Endometrium (tissue), 2 donors: ENCODE measurements at regions not wholly inside any gene's neighbourhood (a gene's known extent, or its start where the extent isn't known, plus 50 kb on each side); places are given as distances from the start of the nearest gene placed in this dataset.
"Not testable (repeated sequence)": the region's sequence is repeated elsewhere in the genome, so short reads cannot be mapped to it uniquely, and the experiment has no call there.

Source experiments
- FAIRE-seq: peaks from 2 replicates; lab custom pipeline; 2012; peaks lifted over from hg19 to GRCh38; lab: Jason Lieb, UNC
- donor health status: control.
- donor health status: control.

GRCh38 chr1:82421782-82422181 is 621.0 kb downstream of the ADGRL2 start:
- no peak for FAIRE-seq

DNA sequence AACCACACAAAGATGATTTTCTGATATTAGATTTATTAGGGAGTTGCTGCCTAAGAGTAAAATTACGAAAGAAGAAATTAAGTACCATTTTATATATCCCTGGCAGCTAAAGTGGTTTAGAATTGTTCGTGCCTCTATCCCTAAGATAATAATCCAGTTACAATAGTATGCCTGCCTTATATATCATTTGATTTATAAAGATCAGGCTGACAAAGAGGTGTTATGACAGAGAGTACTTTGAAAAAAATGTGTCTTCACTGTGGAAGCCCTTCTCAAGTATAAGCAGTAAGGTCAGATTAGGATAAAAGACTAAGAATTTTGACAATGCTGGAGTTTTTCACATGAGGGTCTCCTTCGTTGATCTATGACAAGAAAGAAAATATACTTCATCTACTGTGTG is 619.9 kb downstream of the ADGRL2 start:
- FAIRE-seq = no peak

- FAIRE-seq = no peak
Observed at GRCh38 chr1:82411605-82412004, 610.9 kb downstream of the ADGRL2 start.

- FAIRE-seq = no peak
Observed at GRCh38 chr1:82405333-82405732, 604.6 kb downstream of the ADGRL2 start.

- FAIRE-seq = no peak
Observed at GRCh38 chr1:82401116-82401515, 600.4 kb downstream of the ADGRL2 start.

GRCh38 chr1:82400521-82400920 is 599.8 kb downstream of the ADGRL2 start:
- FAIRE-seq = no peak

GRCh38 chr1:82399093-82399492 is 598.4 kb downstream of the ADGRL2 start:
- no peak for FAIRE-seq

GRCh38 chr1:82398357-82398756 is 597.6 kb downstream of the ADGRL2 start:
- no peak for FAIRE-seq

GRCh38 chr1:82395440-82395839 is 594.7 kb downstream of the ADGRL2 start:
- FAIRE-seq = no peak

DNA sequence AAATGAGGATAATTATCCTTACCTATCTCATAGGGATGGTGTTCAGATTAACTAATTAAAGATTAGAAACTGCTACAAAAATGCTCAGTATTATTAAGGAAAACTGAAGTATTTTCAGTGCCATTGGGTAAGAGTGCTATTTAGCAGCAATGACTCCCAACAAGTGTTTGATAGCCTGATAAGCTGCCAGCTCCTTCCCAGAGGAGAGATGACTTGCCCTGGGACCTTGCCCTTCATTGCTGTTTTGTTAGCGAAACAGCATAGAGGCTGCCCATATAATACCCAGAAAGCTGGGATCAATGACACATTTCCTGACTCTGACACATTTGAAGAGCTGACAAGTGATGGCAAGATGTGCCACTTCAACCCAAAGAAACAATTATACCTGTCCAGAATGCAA is 592.2 kb downstream of the ADGRL2 start:
- FAIRE-seq = no peak

- FAIRE-seq = no peak
Observed at GRCh38 chr1:82392513-82392912, 591.8 kb downstream of the ADGRL2 start.

DNA sequence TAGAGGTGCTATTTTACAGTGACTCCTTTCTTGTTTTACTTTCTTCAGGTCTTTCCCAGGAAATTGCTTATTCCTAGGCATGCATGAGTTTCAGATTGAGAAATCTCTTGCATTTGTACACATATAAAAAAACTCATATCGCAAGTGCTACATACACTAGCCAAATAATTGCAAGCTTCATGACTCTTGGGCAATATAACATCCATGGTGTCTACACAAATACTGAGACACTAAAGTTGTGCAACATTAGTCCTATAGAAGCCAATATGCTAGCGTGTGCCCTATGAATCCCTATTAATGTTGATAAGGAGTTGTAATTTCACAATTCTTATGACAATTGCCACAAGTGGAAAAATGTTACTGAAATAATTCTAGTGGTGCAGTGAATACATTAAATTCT is 591.0 kb downstream of the ADGRL2 start:
- no peak for FAIRE-seq

- FAIRE-seq = no peak
Observed at GRCh38 chr1:82390627-82391026, 589.9 kb downstream of the ADGRL2 start.

DNA sequence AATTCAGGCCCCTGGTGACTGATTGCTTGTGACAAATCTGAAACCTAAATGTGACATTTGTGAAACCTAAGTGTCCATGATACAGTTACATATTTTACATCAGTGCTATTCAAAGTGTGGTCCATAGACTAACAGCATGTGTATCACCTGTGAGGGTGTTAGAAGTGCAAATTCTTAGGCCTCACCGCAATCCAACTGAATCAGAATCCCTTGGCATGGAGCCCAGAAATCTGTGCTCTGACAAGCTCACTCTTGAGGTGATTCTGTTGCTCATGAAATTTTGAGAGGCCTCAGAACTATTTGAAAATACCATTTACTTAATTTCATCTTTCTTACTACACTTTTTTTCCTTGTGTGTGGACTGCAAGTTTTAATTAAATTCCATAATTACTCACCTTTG is 587.9 kb downstream of the ADGRL2 start:
- no peak for FAIRE-seq

- no peak for FAIRE-seq
Observed at GRCh38 chr1:82387012-82387366, 586.3 kb downstream of the ADGRL2 start.

GRCh38 chr1:82386365-82387011 is 585.8 kb downstream of the ADGRL2 start:
- FAIRE-seq = no peak

- no peak for FAIRE-seq
Observed at GRCh38 chr1:82384776-82385175, 584.0 kb downstream of the ADGRL2 start.

GRCh38 chr1:82377201-82377884 is 576.6 kb downstream of the ADGRL2 start:
- FAIRE-seq = no peak

GRCh38 chr1:82373710-82374109 is 573.0 kb downstream of the ADGRL2 start:
- no peak for FAIRE-seq

- no peak for FAIRE-seq
Observed at GRCh38 chr1:82371844-82372498, 571.2 kb downstream of the ADGRL2 start.

GRCh38 chr1:82367456-82367855 is 566.7 kb downstream of the ADGRL2 start:
- no peak for FAIRE-seq

DNA sequence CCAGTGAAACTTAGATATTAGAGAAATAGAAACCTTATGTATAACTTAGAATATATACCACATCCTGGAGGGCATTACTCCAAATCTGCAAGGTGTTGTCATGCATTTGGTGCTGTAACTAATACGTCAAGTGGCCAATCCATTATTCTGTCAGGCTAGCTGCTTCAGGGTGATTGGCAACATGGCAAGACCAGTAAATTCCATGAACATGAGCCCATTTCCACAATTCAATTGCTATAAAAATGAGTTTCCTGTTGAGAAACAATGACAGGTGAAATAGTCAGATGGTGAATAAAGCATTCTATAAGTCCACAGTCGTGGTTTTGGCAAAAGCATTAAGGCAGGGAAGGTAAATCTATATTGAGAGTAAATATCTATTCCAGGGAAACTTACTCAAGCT is 566.0 kb downstream of the ADGRL2 start:
- FAIRE-seq = no peak

- FAIRE-seq = not testable (repeated sequence)
Observed at GRCh38 chr1:82359541-82359940, 558.8 kb downstream of the ADGRL2 start.

DNA sequence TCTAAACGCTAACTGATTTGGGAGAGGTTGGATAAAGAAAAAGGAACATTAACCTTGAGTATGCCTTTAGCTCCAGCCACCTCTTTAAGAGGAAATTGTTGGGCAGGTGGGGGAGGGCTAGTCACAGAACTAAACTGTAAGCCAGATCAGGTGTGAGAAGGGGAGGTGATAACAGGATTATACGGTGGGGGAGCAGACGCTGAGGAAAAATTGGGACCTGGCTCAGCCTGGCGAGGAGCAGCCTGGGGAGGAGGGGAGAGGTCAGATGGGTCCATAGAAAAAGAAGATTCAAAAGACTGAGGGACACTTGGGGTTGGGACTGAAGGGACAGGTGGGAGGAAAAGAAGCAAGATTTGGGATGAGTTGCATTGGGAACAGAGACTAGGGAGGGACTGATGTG is 558.0 kb downstream of the ADGRL2 start:
- FAIRE-seq = not testable (repeated sequence)
